ENCODE measurements at regions not wholly inside any gene's neighbourhood (a gene's known extent, or its start where the extent isn't known, plus 50 kb on each side); places are given as distances from the start of the nearest gene placed in this dataset.

DNA sequence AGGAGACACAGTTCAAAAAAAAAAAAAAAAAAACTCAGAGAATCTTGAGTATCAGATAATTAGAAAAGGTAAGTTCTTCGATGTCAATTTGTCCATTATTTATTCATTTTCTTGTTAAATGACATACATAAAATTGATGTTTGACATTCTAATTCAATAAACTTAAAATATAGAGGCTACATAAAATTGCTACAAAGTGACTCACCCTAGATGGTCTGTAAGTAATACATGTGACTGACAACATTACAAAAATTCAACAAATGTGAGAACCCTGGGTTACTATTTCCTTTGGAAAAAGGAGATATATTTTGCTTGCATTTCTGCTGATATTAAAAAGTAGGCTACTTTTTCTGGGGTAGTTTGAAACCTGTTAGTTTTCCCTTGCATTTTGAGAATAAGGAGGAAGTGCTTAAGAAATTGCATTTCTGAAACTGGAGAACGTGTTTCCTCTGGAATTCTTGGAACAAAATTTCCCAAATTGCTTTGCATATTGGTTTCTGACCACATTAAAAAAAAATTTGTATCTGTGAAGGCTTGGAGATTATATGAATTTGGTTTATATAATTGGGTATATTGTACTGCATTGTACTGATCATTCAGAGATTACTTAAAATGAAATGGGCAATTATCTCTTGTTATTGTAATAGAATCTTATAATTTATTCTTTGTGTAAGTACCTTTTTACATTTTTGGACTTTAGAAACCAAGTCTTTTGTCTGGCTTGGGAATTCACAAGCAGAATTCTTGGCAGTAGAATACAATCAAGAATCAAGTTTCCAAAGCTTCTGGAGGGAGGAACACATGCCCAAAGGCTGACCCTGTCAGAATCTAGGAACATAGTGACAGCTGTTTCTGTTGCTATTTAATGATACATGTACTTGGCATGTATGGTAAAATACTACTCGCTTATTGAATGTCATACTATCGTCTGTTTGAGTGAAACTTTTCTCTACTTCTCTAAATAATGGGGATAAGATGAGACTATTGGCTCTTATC is 106.1 kb downstream of the DSEL start:
- no peak for TF ChIP-seq CTCF (IDR thresholded peaks at IDR 0.05; ENCODE audit: low read length)
- TF ChIP-seq EZH2 (IDR thresholded peaks at IDR 0.05; ENCODE audit: borderline replicate concordance, low read length): no peak
